ENCODE measurements at regions not wholly inside any gene's neighbourhood (a gene's known extent, or its start where the extent isn't known, plus 50 kb on each side); places are given as distances from the start of the nearest gene placed in this dataset.

GRCh38 chr1:83813576-83813975, 185.4 kb downstream of the TTLL7 start:
- no peak for DNase-seq
- intact Hi-C loops (cut with DNase I): no loop called here

DNA sequence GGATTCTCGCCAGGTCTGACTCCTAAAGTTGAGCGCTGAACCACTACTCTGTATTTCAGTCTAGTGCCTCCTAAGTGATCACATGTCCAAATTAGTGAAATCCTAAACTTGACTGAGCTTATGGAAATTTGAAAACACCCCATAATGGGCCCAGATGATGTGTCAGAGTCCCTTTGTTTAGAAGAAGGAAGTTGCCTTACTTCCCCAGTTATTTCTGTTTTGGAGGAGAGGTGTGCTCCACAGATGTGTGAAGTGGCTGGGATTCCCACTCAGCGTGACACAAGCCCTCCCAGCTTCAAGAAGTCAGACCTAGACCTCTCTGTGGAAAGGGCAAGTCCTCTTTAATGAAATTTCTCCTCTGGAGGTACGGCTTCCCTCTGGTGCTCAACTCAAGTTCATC, 188.8 kb downstream of the TTLL7 start:
- intact Hi-C loops (cut with DNase I): no loop called here
- no peak for DNase-seq

GRCh38 chr1:83808536-83808935, 190.4 kb downstream of the TTLL7 start:
- intact Hi-C loops (cut with DNase I): no loop called here
- no peak for DNase-seq

GRCh38 chr1:83807821-83808220, 191.1 kb downstream of the TTLL7 start:
- intact Hi-C loops (cut with DNase I): no loop called here
- DNase-seq: no peak

- intact Hi-C loops (cut with DNase I): no loop called here
- no peak for DNase-seq
Observed at GRCh38 chr1:83807231-83807630, 191.7 kb downstream of the TTLL7 start.

DNA sequence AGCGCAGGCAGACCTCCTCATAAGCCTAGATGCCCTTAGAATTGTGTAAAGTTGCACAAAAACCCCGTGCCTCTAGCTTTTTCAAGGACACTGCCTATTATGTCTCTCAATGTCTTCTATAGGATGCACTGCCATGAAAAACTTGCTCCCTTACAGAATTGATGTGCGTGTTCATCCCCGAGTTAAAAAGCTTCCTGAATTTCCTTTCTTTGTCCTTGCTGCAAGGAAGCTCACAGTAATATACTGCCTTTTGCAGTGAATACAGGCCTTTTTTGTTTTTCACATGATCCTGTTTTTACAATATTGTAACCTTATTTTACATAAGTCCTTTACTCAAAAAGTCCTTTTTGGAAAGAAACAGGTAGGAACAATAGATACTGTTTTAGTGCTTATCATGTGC, 193.0 kb downstream of the TTLL7 start:
- no peak for DNase-seq
- intact Hi-C loops (cut with DNase I): no loop called here

DNA sequence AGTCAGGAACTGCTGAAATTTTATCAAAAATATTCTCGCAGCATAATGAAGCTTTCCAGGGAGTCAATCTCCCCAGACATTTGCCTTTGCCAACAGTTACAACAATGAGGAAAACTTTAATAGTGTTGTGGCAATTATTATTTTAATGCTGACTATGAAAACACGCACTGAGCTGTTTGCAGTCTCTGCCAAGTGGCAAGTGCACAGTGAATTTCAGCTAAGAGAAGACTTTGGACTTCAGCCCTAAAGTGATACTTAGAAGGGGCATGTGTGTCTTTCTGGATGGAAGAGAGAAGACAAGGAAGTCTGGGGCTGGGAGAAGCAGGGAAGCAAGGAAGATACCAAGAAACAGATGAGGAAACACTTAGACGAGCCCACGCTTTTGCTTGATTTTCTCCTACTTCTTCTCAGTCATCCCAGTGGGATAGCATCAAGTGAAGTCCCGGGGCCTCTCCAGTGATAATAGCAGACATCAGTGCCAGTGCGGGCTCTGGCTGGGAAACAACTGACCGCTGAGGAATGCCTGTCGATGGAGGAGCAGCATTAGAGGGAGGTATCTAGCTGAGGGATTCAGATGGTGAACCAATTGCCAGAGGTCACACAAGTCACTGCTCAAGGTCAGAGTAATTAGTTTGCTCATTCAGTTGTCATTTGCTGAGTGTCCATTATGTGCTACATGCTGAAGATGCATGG, 196.3 kb downstream of the TTLL7 start:
- DNase-seq: no peak

GRCh38 chr1:83802023-83802422, 196.9 kb downstream of the TTLL7 start:
- no peak for DNase-seq
- intact Hi-C loops (cut with DNase I): no loop called here

More for the DNA sequence above, 196.3 kb downstream of the TTLL7 start:
- intact Hi-C loops (cut with DNase I): no loop called here

- no peak for DNase-seq
- intact Hi-C loops (cut with DNase I): no loop called here
Observed at GRCh38 chr1:83800066-83800465, 198.9 kb downstream of the TTLL7 start.

GRCh38 chr1:83799594-83799993, 199.3 kb downstream of the TTLL7 start:
- intact Hi-C loops (cut with DNase I): no loop called here
- no peak for DNase-seq

GRCh38 chr1:83798965-83799364, 200.0 kb downstream of the TTLL7 start:
- intact Hi-C loops (cut with DNase I): no loop called here
- no peak for DNase-seq

GRCh38 chr1:83796409-83796808, 202.5 kb downstream of the TTLL7 start:
- intact Hi-C loops (cut with DNase I): no loop called here
- no peak for DNase-seq

DNA sequence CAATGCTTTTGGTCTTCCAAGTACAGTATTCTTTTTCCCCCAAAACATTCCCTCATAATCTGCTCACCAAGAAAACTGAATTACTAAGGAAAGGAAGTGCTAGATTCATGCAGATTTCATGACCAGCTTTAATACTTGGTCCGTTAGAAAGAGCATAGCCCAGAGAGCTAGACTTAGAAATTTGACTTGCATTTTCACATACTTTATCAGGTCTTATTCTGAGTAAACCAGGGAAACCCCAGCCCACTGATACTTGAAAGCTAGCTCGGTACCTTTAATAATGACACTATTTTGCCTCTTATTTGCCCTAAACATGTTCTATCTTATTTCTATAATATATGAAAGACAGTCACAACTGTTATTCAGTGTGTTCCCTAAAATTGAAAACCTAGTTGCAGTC, 204.5 kb downstream of the TTLL7 start:
- DNase-seq: no peak
- intact Hi-C loops (cut with DNase I): no loop called here

DNA sequence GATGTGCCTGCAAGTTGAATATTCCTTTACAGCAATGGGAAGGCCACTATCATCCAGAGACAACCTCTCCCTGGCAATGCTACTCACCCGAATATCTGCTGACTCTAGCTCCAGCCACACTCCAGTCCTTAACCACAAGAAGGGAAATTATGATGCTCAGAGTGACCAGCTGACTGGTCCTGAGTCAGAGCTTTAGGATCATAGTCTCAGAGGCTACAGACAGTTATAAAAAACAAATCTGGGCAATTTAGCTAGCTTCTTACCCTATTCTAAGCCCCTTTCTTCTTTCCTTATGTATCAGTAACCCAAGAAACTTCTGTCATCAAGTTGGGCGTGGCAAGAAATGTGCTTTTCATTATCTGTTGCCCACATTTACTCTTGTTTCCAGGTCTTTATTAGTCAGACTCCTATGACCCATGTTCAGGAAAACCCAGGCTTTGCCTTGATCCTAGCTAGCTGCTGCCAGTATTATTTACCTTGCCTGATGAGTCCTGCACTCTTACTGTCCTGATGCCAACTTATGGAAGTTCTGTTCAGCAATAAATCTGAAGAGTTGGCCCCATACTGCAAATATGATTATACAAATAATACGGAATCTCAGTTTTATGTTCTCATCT, 207.0 kb downstream of the TTLL7 start:
- DNase-seq: no peak
- intact Hi-C loops (cut with DNase I): no loop called here

DNA sequence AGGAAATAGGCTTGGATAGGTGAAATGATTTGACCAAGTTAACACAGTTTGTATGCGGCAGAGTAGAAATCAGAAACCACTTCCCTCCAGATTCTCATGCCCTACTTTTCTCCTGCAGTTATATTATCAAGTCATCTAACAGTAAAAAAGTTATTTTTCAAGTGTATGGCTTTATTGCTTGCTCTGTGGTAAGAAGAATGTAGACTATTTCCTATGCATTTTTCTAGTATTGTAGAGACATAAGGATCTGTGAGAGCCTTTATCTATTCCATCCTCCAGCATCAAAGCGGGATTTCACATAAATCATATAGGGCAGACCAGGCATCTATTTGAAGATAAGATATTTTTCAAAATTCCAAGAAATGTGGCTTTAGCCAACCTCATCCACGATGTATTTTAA, 208.5 kb downstream of the TTLL7 start:
- intact Hi-C loops (cut with DNase I): no loop called here
- DNase-seq: no peak

GRCh38 chr1:83787246-83787998, 211.5 kb downstream of the TTLL7 start:
- intact Hi-C loops (cut with DNase I): no loop called here
- DNase-seq: no peak

DNA sequence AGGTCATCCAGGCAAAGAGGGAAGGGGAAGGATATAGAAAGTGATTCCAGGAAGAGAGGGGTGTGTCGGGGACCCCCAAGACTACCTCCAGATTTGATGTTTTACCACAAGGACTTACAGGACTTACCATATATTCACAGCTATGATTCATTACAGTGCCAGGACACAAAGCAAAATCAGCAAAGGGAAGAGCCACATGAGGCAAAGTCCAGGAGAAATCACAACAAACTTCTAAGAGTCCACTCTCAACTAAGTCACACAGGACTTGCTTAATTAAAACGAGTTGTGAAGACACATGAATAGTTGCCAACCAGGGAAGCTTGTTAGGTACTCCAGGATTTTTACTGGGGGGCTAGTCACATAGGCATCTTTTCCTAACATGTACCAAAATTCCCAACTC, 217.3 kb downstream of the TTLL7 start:
- DNase-seq: no peak
- intact Hi-C loops (cut with DNase I): no loop called here

DNA sequence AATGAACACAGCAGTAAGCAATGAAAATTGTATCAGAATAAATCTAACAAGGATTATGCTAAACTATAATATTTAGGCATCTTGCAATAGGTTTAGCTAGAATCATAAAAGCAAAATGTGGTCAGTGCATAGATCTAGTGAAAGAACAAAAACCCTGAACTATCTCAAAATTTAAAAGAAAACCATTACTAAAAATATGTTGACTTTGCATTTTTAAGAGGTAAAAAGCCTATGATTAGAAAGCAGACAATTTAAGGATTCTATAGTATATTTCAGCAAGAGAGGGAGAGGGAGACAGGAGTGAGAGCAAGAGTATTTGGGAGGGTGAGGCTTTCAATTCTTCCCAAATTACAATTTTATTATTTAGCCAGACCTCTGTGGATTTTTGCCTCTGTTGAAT, 219.4 kb downstream of the TTLL7 start:
- DNase-seq: no peak
- intact Hi-C loops (cut with DNase I): no loop called here

DNA sequence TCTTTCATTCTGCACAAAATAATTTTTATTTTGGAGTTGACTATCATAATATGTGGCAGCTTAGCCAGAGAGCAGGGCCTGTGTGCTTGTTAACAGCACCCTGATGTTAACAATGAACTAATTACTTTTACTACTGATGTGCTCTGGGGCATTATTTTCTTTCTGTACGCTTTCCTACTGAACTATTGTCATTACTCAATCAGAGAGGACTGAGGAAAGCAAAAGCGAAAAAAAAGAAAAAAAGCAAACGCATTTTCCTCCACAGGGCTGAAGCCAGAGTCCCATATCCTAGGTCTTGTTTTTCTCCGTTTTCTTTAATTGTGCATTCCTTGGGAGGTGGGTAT, 221.2 kb downstream of the TTLL7 start:
- no peak for DNase-seq
- intact Hi-C loops (cut with DNase I): no loop called here

GRCh38 chr1:83776913-83777757, 221.8 kb downstream of the TTLL7 start:
- DNase-seq: no peak
- intact Hi-C loops (cut with DNase I): no loop called here

GRCh38 chr1:83775977-83776603, 222.8 kb downstream of the TTLL7 start:
- no peak for DNase-seq
- intact Hi-C loops (cut with DNase I): no loop called here

Data from posterior cingulate gyrus (tissue), 11 donors.